Parathyroid adenoma (tissue), 2 donors: ENCODE measurements at regions not wholly inside any gene's neighbourhood (a gene's known extent, or its start where the extent isn't known, plus 50 kb on each side); places are given as distances from the start of the nearest gene placed in this dataset.

ENCODE experiments used
- H2AFZ ChIP-seq: fragments of 300-600 bp; sonication (generic); one replicate; pipeline ENCODE4 v1.7.0; 2017; ENCODE audit warnings: antibody characterized with exemption, mild to moderate bottlenecking
- H3K27ac ChIP-seq: fragments of 300-600 bp; sonication (generic); one replicate; pipeline ENCODE4 v1.7.0; 2017
- H3K27me3 ChIP-seq: fragments of 300-600 bp; sonication (generic); one replicate; pipeline ENCODE4 v1.7.0; 2017; ENCODE audit warnings: low read length; ENCODE audit not compliant: control insufficient read depth, insufficient read depth
- H3K36me3 ChIP-seq: fragments of 300-600 bp; sonication (generic); one replicate; pipeline ENCODE4 v1.7.0; 2017; ENCODE audit warnings: low read length; ENCODE audit not compliant: control insufficient read depth, insufficient read depth
- H3K4me1 ChIP-seq: fragments of 300-600 bp; sonication (generic); one replicate; pipeline ENCODE4 v1.7.0; 2017; ENCODE audit warnings: control low read depth
- H3K4me2 ChIP-seq: fragments of 300-600 bp; sonication (generic); one replicate; pipeline ENCODE4 v1.7.0; 2017; ENCODE audit warnings: low read length
- H3K4me3 ChIP-seq: fragments of 300-600 bp; sonication (generic); one replicate; pipeline ENCODE4 v1.7.0; 2017; ENCODE audit warnings: low read depth, low read length
- H3K79me2 ChIP-seq: fragments of 300-600 bp; sonication (generic); one replicate; pipeline ENCODE4 v1.7.0; 2017; ENCODE audit warnings: control low read depth
- H3K9ac ChIP-seq: fragments of 300-600 bp; sonication (generic); one replicate; pipeline ENCODE4 v1.7.0; 2017; ENCODE audit warnings: mild to moderate bottlenecking
- H3K9me3 ChIP-seq: fragments of 300-600 bp; sonication (generic); one replicate; pipeline ENCODE4 v1.7.0; 2017; ENCODE audit warnings: low read length; ENCODE audit not compliant: control insufficient read depth
- CTCF ChIP-seq: fragments of 300-600 bp; sonication (generic); IDR thresholded peaks from one replicate; pipeline ENCODE4 v1.7.0; 2017; ENCODE audit warnings: antibody characterized with exemption, mild to moderate bottlenecking
- donor health status: primary hyperparathyroidism.

- Histone ChIP-seq H3K9me3 (no peaks in the 10 kb centered on the region), H2AFZ (no peak overlapping the region), H3K27me3 (no peaks in the 10 kb centered on the region), H3K79me2 (no peaks in the 10 kb centered on the region), H3K4me1 (no peaks in the 10 kb centered on the region), H3K4me3 (no peak overlapping the region), H3K36me3 (no peaks in the 10 kb centered on the region), H3K27ac (no peak overlapping the region), H3K4me2 (no peak overlapping the region), H3K9ac (no peak overlapping the region)
- TF ChIP-seq CTCF: no peak
Measured at GRCh38 chr2:126834006-126834659, 64.6 kb upstream of the TEX51 start.

- Histone ChIP-seq H3K4me3 (no peak overlapping the region), H3K36me3 (no peaks in the 10 kb centered on the region), H3K4me2 (no peak overlapping the region), H3K27me3 (no peaks in the 10 kb centered on the region), H3K79me2 (no peaks in the 10 kb centered on the region), H3K4me1 (no peaks in the 10 kb centered on the region), H2AFZ (no peak overlapping the region), H3K9me3 (no peaks in the 10 kb centered on the region), H3K27ac (no peak overlapping the region), H3K9ac (no peak overlapping the region)
- no peak for TF ChIP-seq CTCF
Measured at GRCh38 chr2:126835261-126835660, 63.4 kb upstream of the TEX51 start.

- H3K4me2 ChIP-seq: no peak overlapping the region
- no peaks in the 10 kb centered on the region for H3K9me3 ChIP-seq
- H3K79me2 ChIP-seq: no peaks in the 10 kb centered on the region
- no peaks in the 10 kb centered on the region for H3K27me3 ChIP-seq
- no peak overlapping the region for H3K27ac ChIP-seq
- no peaks in the 10 kb centered on the region for H3K36me3 ChIP-seq
- H3K9ac ChIP-seq: no peak overlapping the region
- H2AFZ ChIP-seq: no peak overlapping the region
- no peak overlapping the region for H3K4me3 ChIP-seq
- no peaks in the 10 kb centered on the region for H3K4me1 ChIP-seq
- TF ChIP-seq CTCF: no peak
Measured at GRCh38 chr2:126835831-126836230, 62.9 kb upstream of the TEX51 start.

- no peak overlapping the region for H3K4me2 ChIP-seq
- H3K4me3 ChIP-seq: no peak overlapping the region
- no peaks in the 10 kb centered on the region for H3K4me1 ChIP-seq
- H3K27ac ChIP-seq: no peak overlapping the region
- H2AFZ ChIP-seq: no peak overlapping the region
- no peak for TF ChIP-seq CTCF
- no peaks in the 10 kb centered on the region for H3K9me3 ChIP-seq
- no peaks in the 10 kb centered on the region for H3K27me3 ChIP-seq
- no peaks in the 10 kb centered on the region for H3K79me2 ChIP-seq
- no peaks in the 10 kb centered on the region for H3K36me3 ChIP-seq
- no peak overlapping the region for H3K9ac ChIP-seq
Measured at GRCh38 chr2:126836761-126837679, 61.7 kb upstream of the TEX51 start.
